Non-pigmented ciliary epithelial cell (primary cell): ENCODE measurements at regions not wholly inside any gene's neighbourhood (a gene's known extent, or its start where the extent isn't known, plus 50 kb on each side); places are given as distances from the start of the nearest gene placed in this dataset.

Experiments used
- DNase-seq: peaks from one replicate; pipeline ENCODE4 v3.0.0-alpha.2; 2010; ENCODE audit warnings: low read depth

DNA sequence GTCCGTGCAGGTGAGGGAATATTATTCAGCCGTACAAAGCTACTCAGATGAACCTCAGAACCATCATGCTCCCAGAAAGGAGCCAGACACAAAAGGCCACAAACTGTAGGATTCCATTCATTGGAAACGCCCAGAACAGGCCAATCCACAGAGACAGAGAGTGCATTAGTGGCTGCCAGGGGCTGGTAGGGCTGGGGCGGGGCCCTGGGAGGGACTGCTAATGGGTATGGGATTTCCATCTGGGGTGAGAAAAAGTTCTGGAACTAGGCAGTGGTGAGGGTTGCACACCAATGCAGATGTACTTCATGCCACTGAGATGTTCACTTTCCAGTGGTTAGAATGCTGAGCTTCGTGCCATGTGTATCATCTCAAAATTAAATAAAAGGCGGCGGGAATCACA is 101.1 kb downstream of the RFLNA start:
- DNase-seq: no peak

- no peak for DNase-seq
Observed at GRCh38 chr12:124395284-124395752, 100.4 kb downstream of the RFLNA start.

DNA sequence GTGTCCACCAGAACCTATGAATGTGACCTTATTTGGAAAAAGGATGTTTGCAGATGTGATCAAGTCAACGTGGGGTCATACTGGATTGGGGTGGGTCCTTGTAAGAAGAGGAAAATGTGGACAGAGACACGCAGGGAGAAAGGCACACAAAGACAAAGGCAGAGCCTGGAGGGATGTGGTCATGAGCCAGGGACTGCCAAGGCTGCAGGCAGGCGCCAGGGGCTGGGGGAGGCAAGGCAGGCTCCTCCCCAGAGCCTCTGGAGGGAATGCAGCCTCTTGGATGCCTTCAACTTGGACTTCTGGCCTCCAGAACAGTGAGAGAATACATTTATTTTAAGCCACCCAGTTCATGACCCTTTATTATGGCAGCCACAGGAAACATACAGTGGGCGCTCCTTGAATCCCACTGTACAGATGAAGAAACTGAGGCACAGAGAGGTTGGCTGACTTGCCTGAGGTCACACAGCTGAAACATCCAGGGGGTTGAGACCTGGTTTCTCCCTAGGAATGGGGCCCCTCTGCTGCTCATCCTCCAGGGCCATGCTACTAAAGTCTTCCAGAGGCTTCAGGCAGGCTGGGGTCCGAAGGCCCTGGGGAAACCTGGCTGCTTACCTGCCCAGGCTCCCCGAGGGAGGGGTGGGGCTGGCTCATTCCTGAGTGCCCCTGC is 99.7 kb downstream of the RFLNA start:
- DNase-seq: no peak

GRCh38 chr12:124393831-124394230 is 98.9 kb downstream of the RFLNA start:
- no peak for DNase-seq

GRCh38 chr12:124393414-124393790 is 98.5 kb downstream of the RFLNA start:
- DNase-seq: no peak

GRCh38 chr12:124392667-124393413 is 97.9 kb downstream of the RFLNA start:
- DNase-seq: no peak

DNA sequence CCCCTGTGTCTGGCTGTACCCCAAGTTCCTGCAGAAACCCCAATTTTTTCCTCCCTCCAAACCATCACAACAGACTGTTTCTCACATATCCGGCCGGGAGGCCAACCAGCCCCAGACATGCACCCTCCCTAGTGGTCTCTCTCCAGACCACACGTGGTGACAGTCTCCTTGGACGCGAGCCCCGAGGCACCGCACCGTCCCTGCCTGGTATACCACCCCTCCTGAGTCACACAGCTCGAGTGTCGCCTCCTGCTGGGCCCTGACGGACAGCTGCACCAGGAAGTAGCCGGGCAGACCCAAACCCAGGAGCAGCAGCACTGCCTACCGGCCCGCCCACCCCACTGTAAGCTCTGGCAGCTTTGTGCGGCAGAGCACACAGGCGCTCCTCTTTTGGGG is 97.4 kb downstream of the RFLNA start:
- no peak for DNase-seq

DNA sequence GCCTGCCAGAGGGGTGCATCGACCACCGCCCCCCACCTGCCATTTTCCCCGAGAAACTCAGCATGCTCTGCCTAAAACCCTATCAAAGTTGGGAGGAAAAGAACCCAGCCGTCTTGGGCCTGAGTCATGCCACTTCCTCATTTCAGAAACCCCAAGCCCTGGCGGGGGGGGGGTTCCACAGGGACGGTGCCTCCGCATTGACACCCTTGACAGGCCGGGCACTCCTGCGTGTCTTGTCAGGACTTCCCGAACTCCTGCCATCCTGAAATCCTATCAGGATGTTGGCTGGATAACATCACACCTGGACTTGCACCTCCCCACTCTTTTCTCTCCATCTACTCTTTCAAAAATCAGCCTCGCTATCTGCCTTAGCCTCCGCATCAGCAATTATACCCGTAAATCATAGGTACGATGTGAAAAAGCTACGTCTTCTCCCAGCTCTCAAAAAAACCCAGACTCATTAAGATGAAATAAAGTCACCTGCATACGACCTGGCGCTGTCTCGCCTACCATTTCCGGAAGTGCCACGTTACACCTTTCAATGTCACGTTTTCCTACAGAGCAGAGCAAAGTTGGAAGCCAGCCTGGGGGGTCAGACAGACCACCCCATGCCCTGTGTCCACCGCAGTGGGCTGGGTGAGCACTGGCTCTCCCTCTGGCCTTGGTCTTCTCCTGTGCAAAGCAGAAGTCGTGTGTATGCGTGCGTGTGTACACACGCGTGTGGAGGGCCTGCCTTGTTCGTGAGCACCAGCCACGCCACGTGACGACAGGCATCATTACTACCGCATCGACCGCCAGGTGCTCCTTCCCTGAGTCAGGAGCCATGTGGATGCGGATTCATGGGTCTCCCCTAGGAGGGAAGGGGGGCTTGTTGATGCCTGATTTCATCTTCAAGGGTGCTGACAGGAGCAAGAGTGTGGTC is 96.7 kb downstream of the RFLNA start:
- DNase-seq: no peak

DNA sequence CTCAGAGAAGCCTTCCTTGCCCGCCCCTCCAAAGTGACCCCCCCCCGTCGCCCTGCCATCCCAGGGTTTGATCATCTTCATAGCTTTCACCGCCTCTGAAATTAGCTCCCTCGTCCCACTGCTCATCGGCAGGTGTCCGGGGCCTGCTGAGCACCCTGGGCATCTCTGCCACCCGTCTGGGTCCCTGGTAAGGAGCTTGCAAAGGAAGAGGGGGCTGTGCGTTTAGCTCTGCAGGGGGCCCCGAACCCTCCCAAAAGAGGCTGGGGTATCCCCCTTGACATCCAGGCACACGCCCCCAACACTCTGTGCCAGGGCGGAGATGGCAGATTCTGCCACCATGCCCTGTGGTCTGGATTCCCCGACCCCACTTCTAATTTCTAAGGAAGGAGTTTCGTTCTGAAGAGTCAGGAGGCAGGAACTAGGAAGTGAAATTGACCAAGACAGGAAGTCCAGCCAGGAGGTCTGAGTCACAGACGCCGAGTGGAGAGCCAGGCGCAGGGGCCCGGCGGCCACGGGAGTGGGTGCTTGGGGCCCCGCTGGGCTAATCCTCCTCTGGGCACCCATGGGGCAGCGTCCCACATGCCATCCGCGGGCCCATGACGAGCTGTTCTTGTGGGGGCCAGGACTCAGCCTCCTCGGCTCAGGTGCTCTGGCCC is 95.7 kb downstream of the RFLNA start:
- no peak for DNase-seq

- no peak for DNase-seq
Observed at GRCh38 chr12:124389725-124390441, 95.0 kb downstream of the RFLNA start.

GRCh38 chr12:124389138-124389724 is 94.3 kb downstream of the RFLNA start:
- DNase-seq: no peak

GRCh38 chr12:124388679-124389137 is 93.8 kb downstream of the RFLNA start:
- DNase-seq: peak; percentile 44

- DNase-seq: no peak
Observed at GRCh38 chr12:124388038-124388671, 93.3 kb downstream of the RFLNA start.

DNA sequence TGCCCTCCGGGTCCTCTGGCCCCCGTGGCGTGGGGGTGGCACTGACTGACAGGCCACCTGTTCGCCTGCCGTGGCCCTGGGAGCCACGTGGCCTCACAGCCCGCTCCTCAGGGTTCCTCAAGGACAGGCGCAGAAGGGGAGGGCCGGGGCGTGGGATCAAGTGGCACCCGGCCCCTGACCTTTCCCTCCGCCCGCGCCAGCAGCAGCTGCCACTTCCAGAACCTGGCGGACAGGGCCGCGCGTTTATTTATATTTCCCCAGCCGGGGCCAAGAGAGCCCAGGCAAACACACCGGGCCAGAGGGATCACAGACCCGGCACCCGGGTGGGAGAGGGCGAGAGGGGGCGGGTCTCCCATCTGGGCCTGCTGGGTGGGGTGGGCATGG is 92.6 kb downstream of the RFLNA start:
- DNase-seq: no peak

DNA sequence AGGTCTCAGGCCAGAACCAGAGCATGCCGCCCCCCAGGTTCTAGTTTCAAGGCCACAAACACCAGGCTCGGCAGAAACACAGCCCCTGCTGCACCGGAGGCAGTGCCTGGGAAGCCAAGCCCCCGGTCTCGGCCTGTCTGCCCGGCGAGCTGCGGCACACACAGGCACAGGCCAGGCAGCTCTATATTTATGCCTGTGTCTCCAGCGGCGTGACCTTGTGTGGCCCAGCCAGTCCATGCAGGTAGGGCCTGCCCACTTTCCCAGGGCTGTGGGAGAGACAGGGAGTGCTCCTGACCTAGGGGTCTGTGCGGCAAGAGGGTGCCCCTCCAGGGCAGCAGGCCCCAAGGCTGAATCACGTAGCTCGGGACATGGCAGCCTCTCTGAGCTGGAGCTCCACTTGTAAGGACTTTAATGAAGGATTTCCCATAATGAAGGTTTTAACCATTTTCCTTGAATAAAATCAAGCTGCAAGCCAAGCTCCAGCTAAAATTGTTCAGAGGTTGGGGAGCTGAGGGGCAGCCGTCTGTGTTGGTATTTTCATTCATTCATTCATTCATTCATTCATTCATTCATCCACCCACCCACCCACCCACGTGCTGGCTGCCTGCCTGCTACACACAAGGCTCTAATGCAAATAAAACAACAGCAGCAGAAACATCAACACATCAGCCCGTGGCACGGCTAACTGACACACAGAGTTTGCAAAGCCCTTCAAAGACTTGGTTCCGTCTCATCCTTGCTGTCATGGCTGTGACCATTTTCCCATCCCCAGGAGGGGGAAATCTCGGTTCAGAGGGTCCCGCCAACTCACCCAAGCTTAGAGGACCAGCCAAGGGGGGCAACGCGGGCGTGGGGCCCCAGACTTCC is 92.0 kb downstream of the RFLNA start:
- no peak for DNase-seq

- DNase-seq: no peak
Observed at GRCh38 chr12:124386059-124386458, 91.2 kb downstream of the RFLNA start.

DNA sequence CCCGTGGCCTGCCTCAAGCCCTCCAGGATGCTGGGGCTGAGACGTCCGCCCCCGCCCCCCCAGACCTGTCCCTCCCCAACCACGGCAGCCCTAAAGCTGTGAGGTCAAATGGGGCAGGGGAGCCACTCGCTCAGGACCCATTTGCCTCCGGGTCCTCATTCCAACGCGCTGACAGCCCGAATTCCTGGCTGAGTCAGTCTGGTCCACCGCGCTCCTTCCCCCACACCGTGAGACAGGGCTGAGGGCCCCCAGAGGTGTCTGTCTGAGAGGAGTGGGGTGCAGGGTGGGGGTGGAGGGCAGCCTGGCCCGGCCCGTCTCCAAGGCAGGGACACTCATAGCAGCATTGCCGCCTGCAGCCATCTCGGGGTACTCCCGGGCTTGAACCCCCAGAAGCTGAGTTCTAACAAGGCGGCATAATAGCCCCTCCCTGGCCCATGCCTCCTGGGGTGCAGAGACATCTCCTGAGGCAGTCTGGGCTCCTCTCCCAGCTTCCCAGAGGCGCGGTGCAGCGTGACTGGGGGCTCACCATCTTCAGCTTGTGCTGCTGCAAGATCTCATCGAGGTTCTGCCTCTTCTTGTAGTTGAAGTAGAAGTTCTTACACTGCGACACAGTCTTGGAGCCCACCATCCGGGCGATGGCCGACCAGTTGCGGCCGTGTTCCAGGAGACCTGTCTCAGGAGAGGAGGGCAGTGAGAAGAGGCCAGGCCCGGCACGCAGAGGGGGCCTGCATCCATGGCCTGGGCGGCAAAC is 90.5 kb downstream of the RFLNA start:
- DNase-seq: peak; percentile 63

- no peak for DNase-seq
Observed at GRCh38 chr12:124384299-124384894, 89.5 kb downstream of the RFLNA start.
